ENCODE measurements at regions not wholly inside any gene's neighbourhood (a gene's known extent, or its start where the extent isn't known, plus 50 kb on each side); places are given as distances from the start of the nearest gene placed in this dataset.
"Not testable (repeated sequence)": the region's sequence is repeated elsewhere in the genome, so short reads cannot be mapped to it uniquely, and the experiment has no call there.

GRCh38 chr2:129829588-129829987, 149.9 kb upstream of the RAB6C start:
- no peak for DNase-seq (ENCODE audit: low spot score)

- DNase-seq (ENCODE audit: low spot score) = no peak
These were observed 148.4 kb upstream of the RAB6C start for GRCh38 chr2:129831018-129831417.

DNA sequence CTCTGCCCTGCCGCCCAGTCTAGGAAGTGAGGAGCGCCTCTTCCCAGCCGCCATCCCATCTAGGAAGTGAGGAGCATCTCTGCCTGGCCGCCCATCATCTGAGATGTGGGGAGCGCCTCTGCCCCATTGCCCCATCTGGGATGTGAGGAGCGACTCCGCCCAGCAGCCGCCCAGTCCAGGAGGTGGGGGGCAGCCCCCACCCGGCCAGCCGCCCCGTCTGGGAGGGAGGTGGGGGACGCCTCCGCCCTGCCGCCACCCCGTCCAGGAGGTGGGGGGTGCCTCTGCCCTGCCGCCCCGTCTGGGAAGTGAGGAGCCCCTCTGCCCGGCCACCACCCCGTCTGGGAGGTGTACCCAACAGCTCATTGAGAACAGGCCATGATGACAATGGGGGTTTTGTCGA, 146.0 kb upstream of the RAB6C start:
- not testable (repeated sequence) for DNase-seq (ENCODE audit: low spot score)

GRCh38 chr2:129847043-129847442, 132.4 kb upstream of the RAB6C start:
- DNase-seq (ENCODE audit: low spot score) = no peak

- peak; percentile 33 for DNase-seq (ENCODE audit: low spot score)
These were observed 129.8 kb upstream of the RAB6C start for GRCh38 chr2:129849559-129850160.

- DNase-seq (ENCODE audit: low spot score) = no peak
These were observed 122.3 kb upstream of the RAB6C start for GRCh38 chr2:129857200-129857599.

- DNase-seq (ENCODE audit: low spot score) = no peak
These were observed 120.3 kb upstream of the RAB6C start for GRCh38 chr2:129859175-129859574.

DNA sequence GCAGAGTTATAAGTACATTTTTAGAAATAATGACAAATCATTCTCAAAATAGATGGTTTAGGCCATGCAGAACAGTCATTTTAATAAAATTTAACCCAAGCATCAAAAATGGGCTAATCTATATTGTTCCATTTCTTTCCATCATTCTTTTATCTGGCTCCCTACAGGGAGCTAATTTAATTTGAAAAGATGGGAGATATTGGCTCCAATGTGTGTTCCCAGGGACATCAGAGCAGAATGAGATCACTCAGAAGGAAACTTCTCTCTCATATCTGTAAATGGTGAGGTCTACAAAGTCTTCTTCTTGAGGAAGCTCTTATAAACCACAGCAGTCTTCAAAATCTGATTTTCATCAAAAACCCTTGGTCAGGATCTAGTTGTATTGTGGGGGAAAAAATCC, 119.4 kb upstream of the RAB6C start:
- DNase-seq (ENCODE audit: low spot score) = no peak

GRCh38 chr2:129861666-129862288, 117.7 kb upstream of the RAB6C start:
- DNase-seq (ENCODE audit: low spot score) = no peak

- no peak for DNase-seq (ENCODE audit: low spot score)
These were observed 116.8 kb upstream of the RAB6C start for GRCh38 chr2:129862668-129863067.

- no peak for DNase-seq (ENCODE audit: low spot score)
These were observed 116.1 kb upstream of the RAB6C start for GRCh38 chr2:129863350-129863749.

DNA sequence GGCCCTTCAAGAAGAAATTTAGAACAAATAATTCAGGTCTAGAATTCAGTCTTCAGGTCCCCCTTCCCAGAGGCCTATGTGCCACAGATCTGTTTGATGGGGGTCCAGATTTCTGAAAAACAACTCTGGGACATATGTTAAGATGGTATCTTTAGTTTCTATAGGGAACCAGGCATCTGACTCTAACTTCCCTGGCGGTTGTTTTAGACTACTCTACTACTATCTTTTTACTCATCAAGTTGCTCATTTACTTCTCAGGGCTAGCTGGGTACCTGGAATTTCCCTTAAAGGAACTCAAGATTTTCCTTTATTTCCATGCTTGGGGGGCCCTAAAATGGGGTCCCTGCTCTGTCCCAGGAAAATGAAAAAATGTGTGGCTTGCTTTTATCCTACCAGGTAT, 114.7 kb upstream of the RAB6C start:
- DNase-seq (ENCODE audit: low spot score) = no peak

DNA sequence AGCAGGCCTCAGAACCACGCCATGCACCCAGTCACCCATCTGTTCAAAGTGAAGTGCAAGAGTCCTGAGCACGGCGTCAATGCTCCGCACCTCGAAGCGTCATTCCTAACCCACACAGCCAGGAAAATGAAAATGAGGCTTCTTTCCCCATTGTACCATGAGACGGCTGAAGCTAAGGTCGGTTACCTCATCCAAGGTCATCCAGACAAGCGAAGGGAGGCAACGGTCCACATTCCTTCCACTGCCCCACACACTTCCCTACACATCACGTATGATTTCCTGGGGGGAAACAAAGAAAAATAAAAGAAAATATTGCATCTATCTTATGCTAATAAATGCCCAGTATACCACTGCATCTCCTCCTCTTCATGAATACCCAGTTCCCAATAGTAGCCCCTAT, 113.5 kb upstream of the RAB6C start:
- DNase-seq (ENCODE audit: low spot score) = no peak

GRCh38 chr2:129866391-129866790, 113.1 kb upstream of the RAB6C start:
- no peak for DNase-seq (ENCODE audit: low spot score)

DNA sequence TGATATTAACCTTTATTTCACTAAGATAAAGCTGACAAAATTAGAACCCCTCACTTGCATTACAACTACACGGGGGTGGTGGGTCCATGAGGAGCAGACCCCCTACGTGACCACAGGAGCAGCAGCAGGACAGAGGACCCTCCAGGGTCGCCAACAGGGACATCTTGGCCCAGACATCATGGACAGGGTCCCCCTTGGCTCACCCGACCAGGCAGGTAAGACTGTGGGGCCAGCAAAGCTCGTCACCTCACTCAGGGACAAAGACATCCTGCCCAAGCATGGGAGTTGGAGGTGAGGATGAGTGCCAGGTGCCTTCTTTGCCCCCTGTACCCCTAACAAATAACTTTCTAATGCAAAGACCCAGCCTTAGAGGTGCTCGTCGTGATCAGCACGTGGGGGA, 111.3 kb upstream of the RAB6C start:
- no peak for DNase-seq (ENCODE audit: low spot score)

GRCh38 chr2:129870685-129871241, 108.7 kb upstream of the RAB6C start:
- DNase-seq (ENCODE audit: low spot score) = no peak

DNA sequence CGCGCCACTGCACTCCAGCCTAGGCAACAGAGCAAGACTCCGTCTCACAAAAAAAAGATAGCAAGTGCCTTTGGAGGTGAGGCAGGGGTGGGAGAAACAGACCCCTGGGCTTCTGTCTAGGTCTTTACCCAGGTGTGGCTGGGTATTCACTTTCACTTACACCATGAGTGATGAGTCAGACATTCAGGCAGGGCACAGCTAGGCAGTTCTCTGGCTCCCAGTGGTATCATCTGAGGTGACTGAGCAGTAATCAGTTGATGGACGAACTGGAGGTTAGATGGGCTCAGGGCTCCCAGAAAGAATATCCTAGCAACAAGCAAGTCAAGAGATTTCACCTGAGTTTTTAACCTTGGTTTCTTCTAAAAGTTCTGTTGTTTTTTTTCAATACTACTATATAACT, 107.0 kb upstream of the RAB6C start:
- no peak for DNase-seq (ENCODE audit: low spot score)

DNA sequence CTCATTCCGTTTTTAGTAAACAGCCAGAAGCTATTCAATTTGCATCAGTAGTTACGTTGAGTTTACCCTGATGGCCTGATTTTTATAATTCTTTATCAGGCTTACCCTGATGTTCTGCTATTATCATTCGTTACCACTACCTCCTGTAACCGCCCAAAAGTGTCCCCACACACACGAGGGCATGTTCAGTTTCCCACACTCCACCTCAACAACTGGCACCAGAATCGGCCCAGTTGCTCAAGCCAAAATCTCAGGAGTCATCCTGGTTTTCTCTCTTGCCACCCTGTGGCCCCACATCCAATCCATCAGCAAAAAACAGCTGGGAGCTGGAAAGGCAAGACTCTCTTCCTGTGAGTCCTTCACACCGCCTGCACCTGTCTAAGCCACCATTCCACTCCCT, 102.9 kb upstream of the RAB6C start:
- DNase-seq (ENCODE audit: low spot score) = no peak

- DNase-seq (ENCODE audit: low spot score) = peak; percentile 79
These were observed 102.2 kb upstream of the RAB6C start for GRCh38 chr2:129877289-129877741.

DNA sequence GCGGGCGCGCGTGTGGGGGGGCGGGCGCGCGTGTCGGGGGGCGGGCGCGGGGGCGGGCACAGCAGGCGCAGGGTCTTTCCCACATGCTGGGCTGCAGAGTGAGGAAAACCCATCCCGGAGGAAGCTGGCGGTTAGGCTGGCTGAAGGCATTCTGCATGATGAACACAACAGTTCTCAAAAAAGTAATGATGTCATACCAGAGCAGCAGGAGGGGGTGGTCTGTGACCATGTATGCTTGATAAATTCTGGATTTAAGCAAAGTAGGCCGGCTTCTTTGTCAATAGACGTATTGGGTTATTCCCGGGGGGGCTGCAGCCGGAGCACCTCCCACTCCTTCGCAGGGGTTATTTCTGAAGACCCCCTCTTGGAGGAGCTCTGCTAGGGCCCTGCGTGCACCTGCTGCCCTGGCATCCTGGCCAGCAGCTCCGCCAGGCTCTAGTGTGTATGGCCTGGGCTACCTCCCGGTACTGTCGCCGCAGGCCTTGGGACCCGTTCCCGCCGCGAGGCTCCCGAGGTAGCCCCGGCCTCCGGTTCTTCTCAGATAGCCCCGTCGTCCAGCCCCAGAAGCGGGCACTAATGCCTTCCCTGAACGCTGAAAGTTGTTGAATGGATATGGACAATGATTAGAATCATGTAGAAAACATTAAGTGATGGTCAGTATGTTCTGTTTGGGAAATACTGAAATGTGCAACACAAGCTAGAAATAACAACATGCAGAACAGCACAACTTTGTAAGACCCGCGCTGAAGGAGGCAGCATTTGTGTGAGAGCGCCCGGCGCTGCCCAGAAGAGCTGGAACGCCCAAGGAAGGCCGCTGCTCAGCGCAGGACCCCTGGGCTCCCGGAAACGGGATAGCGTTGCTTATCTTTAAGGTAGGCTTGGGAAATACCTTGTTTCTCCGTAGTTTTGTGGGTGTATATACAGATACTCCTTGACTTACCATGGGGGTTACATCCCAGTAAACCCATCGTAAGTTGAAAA, 101.4 kb upstream of the RAB6C start:
- no peak for DNase-seq (ENCODE audit: low spot score)

DNA sequence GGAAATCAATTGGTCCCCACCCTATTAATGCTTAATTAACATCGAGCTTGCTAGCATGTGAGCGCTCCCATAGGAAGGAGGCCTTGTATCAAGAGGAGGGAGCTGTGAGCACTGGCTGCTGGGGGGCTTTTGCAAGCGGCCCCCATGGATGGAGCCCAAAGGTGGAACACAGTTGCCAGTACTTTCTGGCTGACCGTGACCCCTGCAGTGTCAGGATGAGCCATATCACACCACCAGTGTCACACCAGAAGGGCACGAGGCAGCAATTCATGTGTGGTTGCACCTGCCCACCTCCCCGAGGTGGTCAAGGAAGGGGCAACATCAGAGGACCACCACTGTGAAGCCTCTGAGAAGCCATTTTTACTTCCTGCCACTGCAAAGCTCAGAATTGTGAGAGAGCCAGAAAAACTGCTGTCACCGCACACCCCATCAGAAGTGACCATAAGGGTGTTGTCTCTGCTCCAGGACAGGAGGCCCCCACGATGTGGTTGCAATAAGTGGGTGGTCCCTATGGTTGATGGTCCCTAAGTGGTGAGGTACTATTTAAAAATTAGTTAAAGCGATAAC, 99.8 kb upstream of the RAB6C start:
- no peak for DNase-seq (ENCODE audit: low spot score)

GRCh38 chr2:129880309-129880708, 99.2 kb upstream of the RAB6C start:
- no peak for DNase-seq (ENCODE audit: low spot score)
